ENCODE measurements at regions not wholly inside any gene's neighbourhood (a gene's known extent, or its start where the extent isn't known, plus 50 kb on each side); places are given as distances from the start of the nearest gene placed in this dataset.

DNA sequence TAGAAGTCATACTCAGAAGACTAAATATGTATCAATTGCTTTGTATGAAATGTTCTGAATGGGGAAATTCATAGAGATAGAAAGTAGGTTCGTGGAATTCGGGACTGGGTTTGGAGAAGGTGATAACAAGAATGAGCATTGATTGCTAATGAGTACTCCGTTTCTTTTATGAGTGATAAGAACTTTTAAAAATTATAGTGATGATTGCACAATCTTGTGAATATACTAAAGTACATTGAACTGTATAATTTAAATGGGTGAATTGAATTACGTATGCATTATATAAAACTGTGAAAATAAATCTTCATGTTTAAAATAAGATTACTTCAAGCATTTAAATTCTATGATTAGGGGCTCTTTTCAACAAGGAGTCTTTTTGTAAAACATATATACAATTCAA is 425.6 kb upstream of the NCAM2 start:
- H3K27ac ChIP-seq (replicated peaks in 1 of 4) = no peak overlapping the region
- intact Hi-C loops (cut with DNase I) = no loop called here
- no peaks in the 10 kb centered on the region for H3K36me3 ChIP-seq
- no peaks in the 10 kb centered on the region for H3K9me3 ChIP-seq
- H3K4me3 ChIP-seq = no peak overlapping the region
- TF ChIP-seq EP300 (IDR thresholded peaks at IDR 0.05) = no peak
- TF ChIP-seq CTCF (IDR thresholded peaks at IDR 0.05) = no peak
- TF ChIP-seq POLR2AphosphoS5 (IDR thresholded peaks at IDR 0.05) = no peak
- TF ChIP-seq POLR2A (IDR thresholded peaks at IDR 0.05; ENCODE audit: low read depth) = no peak
- no peaks in the 10 kb centered on the region for H3K27me3 ChIP-seq
- no peaks in the 10 kb centered on the region for H3K4me1 ChIP-seq
- no peak for DNase-seq (ENCODE audit: extremely low spot score)
- WGBS = 92% methylated on average over 4 of the region's 4 CpGs

- TF ChIP-seq EP300 (IDR thresholded peaks at IDR 0.05) (no peak), CTCF (IDR thresholded peaks at IDR 0.05) (no peak), POLR2A (IDR thresholded peaks at IDR 0.05; ENCODE audit: low read depth) (no peak), POLR2AphosphoS5 (IDR thresholded peaks at IDR 0.05) (no peak)
- peaks cover 0 to 4% (median 0%) of the 10 kb centered on the region in 4 donors for H3K4me1 ChIP-seq
- intact Hi-C loops (cut with DNase I) = no loop called here
- H3K27ac ChIP-seq (replicated peaks in 1 of 4) = no peak overlapping the region
- H3K27me3 ChIP-seq = no peaks in the 10 kb centered on the region
- H3K4me3 ChIP-seq = no peak overlapping the region
- H3K9me3 ChIP-seq = no peaks in the 10 kb centered on the region
- DNase-seq (ENCODE audit: extremely low spot score) = no peak
- WGBS = 70% methylated on average over 1 of the region's 1 CpG
- no peaks in the 10 kb centered on the region for H3K36me3 ChIP-seq
Measured at GRCh38 chr21:20581361-20581760, 416.8 kb upstream of the NCAM2 start.

DNA sequence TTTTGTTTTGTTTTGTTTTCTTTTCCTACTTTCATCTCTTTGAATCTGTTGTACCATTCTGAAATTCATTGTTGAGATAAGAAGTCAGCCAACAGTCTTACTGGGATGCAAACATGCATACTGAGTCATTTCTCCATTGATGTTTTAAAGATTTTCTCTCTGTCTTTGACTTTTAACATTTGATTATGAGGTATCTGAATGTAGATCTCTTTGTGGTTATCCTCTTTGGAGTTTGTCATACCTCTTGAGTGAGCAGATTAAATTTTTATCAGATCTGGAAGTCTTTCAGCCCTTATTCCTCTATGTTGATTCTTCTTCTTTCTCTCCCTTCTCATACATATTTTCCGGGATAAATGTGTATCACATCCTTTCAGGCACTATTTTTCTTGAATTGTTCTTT is 406.9 kb upstream of the NCAM2 start:
- WGBS = 81% methylated on average over 1 of the region's 1 CpG
- Histone ChIP-seq H3K4me3 (no peak overlapping the region), H3K36me3 (no peaks in the 10 kb centered on the region), H3K27ac (replicated peaks in 1 of 4) (no peak overlapping the region), H3K9me3 (peaks cover 0 to 7% (median 0%) of the 10 kb centered on the region in 4 donors), H3K27me3 (no peaks in the 10 kb centered on the region), H3K4me1 (no peaks in the 10 kb centered on the region)
- DNase-seq (ENCODE audit: extremely low spot score) = no peak
- intact Hi-C loops (cut with DNase I) = no loop called here
- TF ChIP-seq CTCF (IDR thresholded peaks at IDR 0.05) (no peak), EP300 (IDR thresholded peaks at IDR 0.05) (no peak), POLR2AphosphoS5 (IDR thresholded peaks at IDR 0.05) (no peak), POLR2A (IDR thresholded peaks at IDR 0.05; ENCODE audit: low read depth) (no peak)

- intact Hi-C loops (cut with DNase I) = no loop called here
- no peak for TF ChIP-seq EP300 (IDR thresholded peaks at IDR 0.05)
- TF ChIP-seq POLR2AphosphoS5 (IDR thresholded peaks at IDR 0.05) = no peak
- no peak for TF ChIP-seq POLR2A (IDR thresholded peaks at IDR 0.05; ENCODE audit: low read depth)
- no peak for TF ChIP-seq CTCF (IDR thresholded peaks at IDR 0.05)
- no peak for DNase-seq (ENCODE audit: extremely low spot score)
- Histone ChIP-seq H3K4me1 (no peaks in the 10 kb centered on the region), H3K27me3 (no peaks in the 10 kb centered on the region), H3K4me3 (no peak overlapping the region), H3K9me3 (peaks cover 0 to 7% (median 0%) of the 10 kb centered on the region in 4 donors), H3K27ac (replicated peaks in 1 of 4) (no peak overlapping the region), H3K36me3 (no peaks in the 10 kb centered on the region)
Measured at GRCh38 chr21:20592463-20592862, 405.7 kb upstream of the NCAM2 start.

DNA sequence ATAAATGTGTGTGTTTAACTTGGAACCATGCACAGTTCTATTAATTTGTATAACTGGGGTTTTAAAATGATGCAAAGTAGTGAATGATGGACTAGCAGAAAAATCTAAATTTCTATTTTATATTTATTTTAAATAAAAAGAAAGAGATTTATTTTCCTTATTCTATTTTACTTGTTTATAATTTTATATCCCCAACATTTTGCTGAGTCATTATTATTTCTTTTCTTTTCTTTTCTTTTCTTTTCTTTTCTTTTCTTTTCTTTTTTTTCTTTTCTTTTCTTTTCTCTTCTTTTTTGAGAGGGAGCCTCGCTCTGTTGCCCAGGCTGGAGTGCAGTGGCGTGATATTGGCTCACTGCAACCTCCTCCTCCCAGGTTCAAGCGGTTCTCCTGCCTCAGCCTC is 395.0 kb upstream of the NCAM2 start:
- H3K4me3 ChIP-seq = no peak overlapping the region
- no peaks in the 10 kb centered on the region for H3K27me3 ChIP-seq
- no peak for DNase-seq (ENCODE audit: extremely low spot score)
- TF ChIP-seq POLR2AphosphoS5 (IDR thresholded peaks at IDR 0.05) (no peak), POLR2A (IDR thresholded peaks at IDR 0.05; ENCODE audit: low read depth) (no peak), EP300 (IDR thresholded peaks at IDR 0.05) (no peak), CTCF (IDR thresholded peaks at IDR 0.05) (no peak)
- H3K9me3 ChIP-seq = no peaks in the 10 kb centered on the region
- no peaks in the 10 kb centered on the region for H3K36me3 ChIP-seq
- 90% methylated on average over 3 of the region's 3 CpGs for WGBS
- no peaks in the 10 kb centered on the region for H3K4me1 ChIP-seq
- intact Hi-C loops (cut with DNase I) = no loop called here
- H3K27ac ChIP-seq (replicated peaks in 1 of 4) = no peak overlapping the region
